Stimulated activated naive CD8-positive, alpha-beta T cell treated with anti-CD3 and anti-CD28 coated beads, Interleukin-15, Interleukin-2, amounts not matched to agents 100 U/mL and 50 U/mL, for 24 hours (primary cell): ENCODE measurements at regions not wholly inside any gene's neighbourhood (a gene's known extent, or its start where the extent isn't known, plus 50 kb on each side); places are given as distances from the start of the nearest gene placed in this dataset.

Source experiments
- ATAC-seq: fragments of 150-1000 bp; cut with Tn5 transposase; one replicate; pipeline ENCODE4 v1.10.0; 2021
- DNase-seq: peaks from one replicate; pipeline ENCODE4 v3.0.0; 2021

DNA sequence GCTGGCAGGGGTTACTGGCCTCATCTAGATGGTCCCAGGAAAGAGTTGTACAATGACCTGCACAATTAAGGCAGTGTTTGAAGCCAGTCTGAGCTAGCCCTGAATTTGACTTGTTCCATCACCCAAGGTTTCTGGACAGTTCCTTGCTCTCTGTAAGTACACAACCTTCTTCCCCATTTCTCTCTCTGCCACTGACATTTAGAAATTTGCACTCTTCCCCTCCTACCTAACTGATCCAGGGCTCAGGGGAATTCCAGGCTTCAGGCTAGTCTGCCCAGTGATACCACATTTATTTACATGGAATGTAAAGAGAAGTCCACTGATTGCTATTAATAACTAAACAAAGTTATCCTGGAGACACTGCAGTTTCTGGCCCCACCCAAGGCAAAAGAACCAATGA lies 139.0 kb upstream of the GPR26 start:
- ATAC-seq (no peak), DNase-seq (no peak)

DNA sequence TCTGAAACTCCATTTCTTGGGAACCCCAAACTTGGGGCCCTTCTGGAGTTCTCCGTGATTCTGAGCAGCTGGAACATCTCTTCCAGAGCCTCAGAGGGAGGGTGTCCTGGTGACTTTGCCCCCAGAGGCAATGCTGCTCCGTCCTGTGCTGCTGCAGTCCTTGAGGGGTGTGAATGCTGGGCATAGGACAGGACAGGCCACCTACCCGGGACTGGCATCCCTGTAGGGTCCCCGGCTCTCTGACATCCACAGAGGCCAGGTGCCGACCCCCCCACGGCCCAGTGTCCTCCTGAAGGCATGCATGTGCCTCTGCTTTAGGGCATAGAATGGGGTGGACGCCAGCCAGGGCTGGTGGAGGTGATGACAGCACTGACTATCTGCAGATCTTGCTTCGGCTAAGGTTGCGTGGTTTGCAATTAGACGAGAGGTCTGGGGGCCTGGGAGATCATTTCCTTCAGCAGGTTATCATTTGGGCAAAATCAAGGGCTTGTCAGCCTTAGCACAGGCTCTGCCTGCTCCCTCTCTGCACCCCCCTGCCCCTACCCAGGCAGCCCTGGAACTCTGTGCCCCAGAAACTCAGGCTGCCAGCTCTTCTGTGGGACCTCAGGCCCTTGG lies 136.9 kb upstream of the GPR26 start:
- DNase-seq (no peak), ATAC-seq (no peak)

DNA sequence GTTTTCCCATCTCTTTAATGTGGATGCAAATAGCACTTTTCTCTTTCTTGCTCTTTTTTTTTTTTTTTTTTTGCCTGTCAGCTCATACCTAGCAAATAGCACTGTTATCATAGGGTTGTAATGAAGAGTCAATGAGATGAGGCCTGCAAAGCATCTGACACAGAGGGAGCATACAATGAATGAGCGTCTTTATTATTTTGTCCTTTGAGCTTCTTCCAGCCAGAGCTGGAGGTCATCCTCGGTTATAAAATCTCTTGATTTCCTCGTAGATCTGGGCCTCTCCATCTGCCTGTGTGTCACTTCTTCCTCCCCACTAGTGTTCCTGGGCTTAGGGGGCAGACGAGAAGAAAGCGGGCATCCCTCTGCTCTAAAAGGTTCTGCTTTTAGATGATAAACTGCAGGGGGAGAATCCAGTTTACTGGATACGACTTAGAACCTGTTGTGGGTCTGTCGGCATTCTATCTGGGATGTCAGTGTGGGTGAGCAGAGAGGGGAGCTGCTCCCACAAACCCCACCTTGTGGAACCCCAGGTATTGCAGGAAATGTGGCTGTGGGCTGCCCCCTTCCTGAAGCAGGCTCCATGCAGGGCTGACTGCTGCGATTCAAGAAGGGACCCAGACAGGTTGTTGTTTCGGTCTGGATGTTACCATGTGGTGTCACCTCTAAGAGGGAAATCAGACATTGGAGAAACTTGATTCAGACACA lies 135.8 kb upstream of the GPR26 start:
- ATAC-seq (no peak), DNase-seq (no peak)

GRCh38 chr10:123535386-123535785 lies 130.8 kb upstream of the GPR26 start:
- DNase-seq (no peak), ATAC-seq (no peak)

DNA sequence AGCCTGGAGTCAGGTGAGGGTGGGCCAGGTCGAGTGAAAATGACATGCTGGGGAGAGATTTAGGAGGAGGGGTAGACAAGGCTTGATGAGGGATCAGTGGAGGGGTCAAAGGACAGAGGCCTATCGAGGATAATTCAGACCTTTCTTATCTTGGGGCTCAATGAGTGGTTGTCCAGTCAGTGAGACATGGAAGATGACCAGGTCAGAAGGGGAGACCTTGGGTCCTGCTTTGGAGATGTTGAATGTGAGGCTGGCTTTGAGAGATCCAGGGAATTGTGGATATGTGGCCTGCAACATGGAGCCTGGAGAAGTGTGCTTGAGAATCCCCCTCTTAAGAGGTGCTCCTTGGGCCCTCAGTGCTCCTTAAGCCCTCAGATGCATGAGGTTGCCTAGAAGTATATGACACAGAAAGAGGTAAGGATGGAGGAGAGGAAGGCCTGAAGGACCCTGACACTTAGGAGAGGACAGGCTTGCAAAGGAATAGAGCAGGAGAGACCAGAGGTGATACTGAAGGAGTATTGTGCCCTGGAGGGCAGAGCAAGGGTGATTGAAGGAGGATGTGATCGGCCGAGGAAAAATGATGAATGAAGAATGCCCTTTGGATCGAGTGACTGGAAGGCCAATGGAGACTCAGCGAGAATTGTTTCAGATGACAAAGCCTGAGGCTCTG lies 129.8 kb upstream of the GPR26 start:
- ATAC-seq (no peak), DNase-seq (no peak)

DNA sequence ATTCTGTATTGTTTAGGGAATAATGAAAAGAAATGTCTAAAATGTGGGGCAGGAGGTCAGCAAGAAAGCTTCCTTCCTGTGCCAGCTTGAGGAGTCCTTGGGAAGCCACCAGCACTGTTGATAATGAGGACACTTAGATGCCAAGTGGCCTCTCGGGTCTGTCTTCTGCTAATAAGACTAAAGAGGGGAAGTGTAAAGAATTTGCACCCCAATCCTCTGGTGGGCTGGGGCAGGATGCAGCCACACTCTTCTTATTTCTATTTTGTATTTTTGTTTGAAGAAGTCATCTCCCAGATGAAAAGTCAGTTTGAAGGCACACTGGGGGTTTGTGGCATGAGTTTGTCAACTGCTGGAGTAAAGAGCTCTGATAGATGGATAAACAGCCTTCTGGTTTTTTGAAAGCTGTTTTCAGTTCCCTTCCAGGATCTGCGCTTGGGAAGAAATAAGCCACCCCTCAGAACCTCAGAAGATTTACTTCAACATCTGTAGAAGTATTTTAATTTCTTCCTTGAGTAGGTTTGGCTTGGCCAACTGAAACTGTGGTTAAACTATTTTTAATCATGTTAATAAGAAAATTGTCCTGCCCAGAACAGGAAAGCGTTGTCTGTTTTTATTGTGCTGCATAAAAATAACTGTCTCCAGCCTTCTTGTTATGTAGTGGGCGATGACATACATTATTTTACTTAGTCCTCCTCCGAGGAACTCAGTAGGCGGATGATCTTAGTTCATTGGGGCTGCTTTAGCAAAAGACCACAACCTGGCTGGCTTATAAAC lies 128.8 kb upstream of the GPR26 start:
- DNase-seq (no peak), ATAC-seq (no peak)

- no peak for ATAC-seq
- no peak for DNase-seq
Observed at GRCh38 chr10:123538401-123539320, 127.5 kb upstream of the GPR26 start.

GRCh38 chr10:123544986-123545385 lies 121.2 kb upstream of the GPR26 start:
- no peak for DNase-seq
- ATAC-seq = no peak

GRCh38 chr10:123548770-123549169 lies 117.4 kb upstream of the GPR26 start:
- no peak for DNase-seq
- no peak for ATAC-seq

GRCh38 chr10:123549761-123550454 lies 116.2 kb upstream of the GPR26 start:
- ATAC-seq (no peak), DNase-seq (no peak)

DNA sequence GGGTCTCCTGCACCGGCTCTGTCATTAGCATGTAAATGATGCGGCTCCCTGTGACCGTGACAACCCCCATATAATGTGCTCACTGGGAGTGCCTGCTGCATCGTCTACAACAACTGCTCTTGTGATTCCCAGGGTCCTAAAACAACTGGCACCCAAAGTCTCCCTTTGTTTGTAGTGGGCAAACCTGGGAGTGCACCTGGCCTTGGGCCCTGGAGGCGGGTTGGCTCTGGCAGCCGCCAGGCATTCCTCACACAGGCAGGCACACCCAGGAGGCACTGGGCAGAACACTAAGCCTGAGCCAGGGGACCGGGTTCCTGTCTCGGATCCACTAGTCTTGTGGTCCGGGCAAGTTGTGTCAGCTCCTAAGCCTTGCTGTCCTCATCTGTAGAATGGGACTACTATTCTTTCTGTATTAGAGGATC lies 115.5 kb upstream of the GPR26 start:
- ATAC-seq = no peak
- DNase-seq = no peak

DNA sequence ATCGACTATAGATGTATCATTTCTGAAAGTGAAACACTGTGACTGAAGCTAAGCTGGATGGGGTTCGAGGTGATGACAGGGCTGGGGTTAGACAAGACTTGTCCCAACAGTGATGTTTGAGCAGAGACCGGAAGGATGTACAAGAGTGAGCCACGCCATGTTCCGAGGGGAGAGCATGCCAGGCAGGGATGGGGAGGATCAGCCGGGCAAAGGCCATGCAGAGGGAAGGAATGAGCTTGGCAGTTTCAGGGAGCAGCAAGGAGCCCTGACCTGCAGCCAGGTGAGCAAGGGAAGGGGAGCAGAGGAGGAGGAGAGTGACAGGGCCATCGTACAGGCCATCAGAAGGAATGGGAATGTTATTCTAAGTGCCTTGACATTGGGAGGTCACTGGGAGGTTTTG lies 114.9 kb upstream of the GPR26 start:
- DNase-seq (no peak), ATAC-seq (no peak)

DNA sequence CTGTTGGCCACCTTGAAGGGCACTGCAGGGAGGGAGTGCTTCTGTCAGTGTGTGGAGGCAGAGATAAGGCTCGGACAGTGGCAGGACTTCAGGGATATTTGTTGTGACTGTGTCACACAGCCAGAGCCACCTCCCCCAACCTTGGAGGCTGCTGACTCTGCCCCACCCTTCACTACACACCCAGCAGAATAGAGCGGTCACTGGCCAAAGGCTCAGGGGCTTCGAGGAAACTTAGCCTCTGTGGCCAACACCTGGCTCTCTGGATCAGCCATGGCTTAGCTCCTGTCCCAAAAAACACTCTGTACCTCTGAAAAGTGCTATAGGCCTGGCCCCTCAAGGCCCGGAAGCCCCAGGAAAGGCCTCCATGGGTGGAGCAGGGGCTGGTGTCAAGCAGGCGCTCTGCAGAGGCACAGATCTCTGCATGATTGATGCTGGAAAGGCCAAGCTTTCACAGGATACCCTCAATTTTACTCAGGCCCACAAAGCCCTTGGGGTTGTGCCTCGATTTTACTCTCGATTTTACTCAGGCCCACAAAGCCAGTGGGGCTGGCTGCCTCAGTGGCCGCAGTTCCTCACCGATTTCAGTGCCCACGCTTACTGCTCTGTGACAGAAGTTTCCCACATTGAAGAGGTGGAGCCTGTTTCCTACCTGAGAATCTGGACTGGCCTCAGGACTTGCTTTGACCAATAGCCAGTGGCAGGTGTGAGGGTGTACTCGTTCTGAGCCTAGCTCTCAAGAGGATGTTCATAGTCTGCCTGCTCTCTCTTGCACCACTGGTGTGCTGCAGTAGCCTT lies 113.2 kb upstream of the GPR26 start:
- ATAC-seq (no peak), DNase-seq (no peak)

GRCh38 chr10:123553810-123554430 lies 112.2 kb upstream of the GPR26 start:
- ATAC-seq = no peak
- no peak for DNase-seq

- DNase-seq (no peak), ATAC-seq (no peak)
Observed at GRCh38 chr10:123554656-123555055, 111.5 kb upstream of the GPR26 start.

GRCh38 chr10:123555616-123556015 lies 110.5 kb upstream of the GPR26 start:
- DNase-seq (no peak), ATAC-seq (no peak)

GRCh38 chr10:123556049-123556448 lies 110.1 kb upstream of the GPR26 start:
- DNase-seq (no peak), ATAC-seq (no peak)

DNA sequence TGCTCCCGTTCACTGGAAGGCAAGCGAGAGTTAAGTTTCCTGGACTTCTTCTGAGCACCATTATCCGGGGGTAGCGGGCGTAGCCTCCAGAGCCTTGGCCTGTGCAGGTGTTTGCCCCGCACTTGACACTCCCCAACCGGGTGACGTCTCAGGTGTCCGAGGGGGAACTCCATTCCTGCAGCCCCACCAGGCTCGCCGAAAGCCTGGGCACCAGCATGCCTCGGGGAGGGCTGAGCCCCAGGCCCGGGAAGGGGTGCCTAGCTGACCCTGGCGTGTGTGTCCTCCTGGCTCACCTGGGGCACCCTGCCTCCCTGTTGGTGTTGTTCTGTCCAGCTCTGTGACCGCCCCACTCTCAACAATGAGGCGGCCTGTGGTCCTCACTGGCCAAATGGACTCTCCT lies 109.4 kb upstream of the GPR26 start:
- no peak for DNase-seq
- no peak for ATAC-seq

GRCh38 chr10:123557366-123558108 lies 108.6 kb upstream of the GPR26 start:
- DNase-seq (no peak), ATAC-seq (no peak)
